ENCODE measurements at regions not wholly inside any gene's neighbourhood (a gene's known extent, or its start where the extent isn't known, plus 50 kb on each side); places are given as distances from the start of the nearest gene placed in this dataset.

GRCh38 chr3:117255736-117256135 is 546.2 kb downstream of the TUSC7 start:
- no peak for TF ChIP-seq CTCF (IDR thresholded peaks at IDR 0.05)
- TF ChIP-seq POLR2AphosphoS5 (IDR thresholded peaks at IDR 0.05), result no peak

Data from transverse colon (tissue), 4 donors.